ENCODE measurements at regions not wholly inside any gene's neighbourhood (a gene's known extent, or its start where the extent isn't known, plus 50 kb on each side); places are given as distances from the start of the nearest gene placed in this dataset.
A peak's percentile ranks its signal among the peaks of the same experiment; 100 is the strongest.

DNA sequence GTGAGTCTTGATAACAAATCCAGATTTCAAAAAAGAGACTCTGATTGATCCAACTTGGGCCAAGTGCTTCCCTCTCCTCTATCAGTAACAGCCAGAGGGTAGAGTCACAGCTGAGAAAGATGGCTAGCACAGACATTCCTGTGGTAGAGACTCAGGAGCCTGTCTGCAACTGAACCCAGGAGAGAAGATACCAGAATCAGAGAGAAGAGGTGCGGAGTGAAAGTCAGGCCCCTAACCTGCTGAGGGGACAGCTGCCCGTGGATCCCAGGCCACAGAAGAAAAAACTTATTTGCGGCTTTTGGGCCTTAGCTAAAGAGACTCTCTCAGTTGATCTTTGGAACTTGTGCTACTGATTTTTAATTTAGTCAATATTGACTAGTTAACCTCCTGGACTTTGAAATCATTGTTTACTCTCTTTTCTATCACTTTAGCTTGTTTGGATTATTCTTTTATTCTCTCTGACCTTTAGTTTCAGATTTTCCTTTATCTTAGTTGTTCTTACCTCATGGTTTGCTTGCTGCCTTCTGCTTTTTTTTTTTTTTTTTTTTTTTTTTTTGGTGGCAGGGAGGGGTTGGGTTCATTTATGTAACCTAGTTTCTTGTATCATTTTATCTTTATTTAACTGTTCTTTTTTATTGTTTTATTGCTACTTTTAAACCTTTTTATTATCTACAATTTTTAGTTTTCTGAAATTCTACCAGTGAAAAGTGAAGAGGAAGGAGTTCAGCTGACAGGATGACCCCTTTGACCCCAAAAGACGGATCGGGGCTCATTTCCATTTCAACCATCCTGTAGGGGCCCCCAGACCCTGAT is 154.9 kb upstream of the KRR1 start (continued):
- TF ChIP-seq FOXK2 (IDR thresholded peaks at IDR 0.05) (peak; percentile 81), HOXA5 (CRISPR knock-in tag; IDR thresholded peaks at IDR 0.05) (peak; percentile 55; the same call in 1 of the 2 replicates), DPF2 (CRISPR knock-in tag; IDR thresholded peaks at IDR 0.05; ENCODE audit: borderline replicate concordance, low read depth) (peak; percentile 82), THAP11 (CRISPR knock-in tag; IDR thresholded peaks at IDR 0.05) (peak; percentile 65; the same call in 1 of the 2 replicates), ZNF180 (CRISPR knock-in tag; IDR thresholded peaks at IDR 0.05; ENCODE audit: borderline replicate concordance, low read depth) (no peak), DMAP1 (CRISPR knock-in tag; IDR thresholded peaks at IDR 0.05) (0 out of 2 replicates have a peak, but pooled peaks have one; percentile 53), ISL2 (CRISPR knock-in tag; IDR thresholded peaks at IDR 0.05) (peak; percentile 99), NR1H2 (CRISPR knock-in tag; IDR thresholded peaks at IDR 0.05; ENCODE audit: borderline replicate concordance, low read depth) (no peak), MED1 (CRISPR knock-in tag; IDR thresholded peaks at IDR 0.05) (peak; percentile 95), ZNF234 (CRISPR knock-in tag; conservative IDR thresholded peaks at IDR 0.05) (no peak), IKZF1 (IDR thresholded peaks at IDR 0.05) (no peak), MXD3 (CRISPR knock-in tag; IDR thresholded peaks at IDR 0.05) (no peak), MIER2 (CRISPR knock-in tag; IDR thresholded peaks at IDR 0.05) (0 out of 2 replicates have a peak, but pooled peaks have one; percentile 42), MXD4 (CRISPR knock-in tag; IDR thresholded peaks at IDR 0.05) (no peak), KDM5A (IDR thresholded peaks at IDR 0.05; ENCODE audit: borderline replicate concordance, low read length) (no peak), ZNF510 (CRISPR knock-in tag; IDR thresholded peaks at IDR 0.05; ENCODE audit: low read depth) (0 out of 2 replicates have a peak, but pooled peaks have one; percentile 62), CCDC6 (CRISPR knock-in tag; IDR thresholded peaks at IDR 0.05) (no peak), STAT6 (CRISPR knock-in tag; IDR thresholded peaks at IDR 0.05; ENCODE audit: borderline replicate concordance) (no peak), SNRNP70 (IDR thresholded peaks at IDR 0.05; ENCODE audit: low read depth, low read length) (no peak), CHD4 (IDR thresholded peaks at IDR 0.05; ENCODE audit: borderline replicate concordance, low read length) (peak; percentile 86; the same call in 1 of the 2 replicates)
- TF ChIP-seq, protein P1, sequence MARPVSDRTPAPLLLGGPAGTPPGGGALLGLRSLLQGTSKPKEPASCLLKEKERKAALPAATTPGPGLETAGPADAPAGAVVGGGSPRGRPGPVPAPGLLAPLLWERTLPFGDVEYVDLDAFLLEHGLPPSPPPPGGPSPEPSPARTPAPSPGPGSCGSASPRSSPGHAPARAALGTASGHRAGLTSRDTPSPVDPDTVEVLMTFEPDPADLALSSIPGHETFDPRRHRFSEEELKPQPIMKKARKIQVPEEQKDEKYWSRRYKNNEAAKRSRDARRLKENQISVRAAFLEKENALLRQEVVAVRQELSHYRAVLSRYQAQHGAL (CRISPR knock-in tag; IDR thresholded peaks at IDR 0.05; ENCODE audit: not compliant biosample characterization): no peak
- TF ChIP-seq, protein P2, sequence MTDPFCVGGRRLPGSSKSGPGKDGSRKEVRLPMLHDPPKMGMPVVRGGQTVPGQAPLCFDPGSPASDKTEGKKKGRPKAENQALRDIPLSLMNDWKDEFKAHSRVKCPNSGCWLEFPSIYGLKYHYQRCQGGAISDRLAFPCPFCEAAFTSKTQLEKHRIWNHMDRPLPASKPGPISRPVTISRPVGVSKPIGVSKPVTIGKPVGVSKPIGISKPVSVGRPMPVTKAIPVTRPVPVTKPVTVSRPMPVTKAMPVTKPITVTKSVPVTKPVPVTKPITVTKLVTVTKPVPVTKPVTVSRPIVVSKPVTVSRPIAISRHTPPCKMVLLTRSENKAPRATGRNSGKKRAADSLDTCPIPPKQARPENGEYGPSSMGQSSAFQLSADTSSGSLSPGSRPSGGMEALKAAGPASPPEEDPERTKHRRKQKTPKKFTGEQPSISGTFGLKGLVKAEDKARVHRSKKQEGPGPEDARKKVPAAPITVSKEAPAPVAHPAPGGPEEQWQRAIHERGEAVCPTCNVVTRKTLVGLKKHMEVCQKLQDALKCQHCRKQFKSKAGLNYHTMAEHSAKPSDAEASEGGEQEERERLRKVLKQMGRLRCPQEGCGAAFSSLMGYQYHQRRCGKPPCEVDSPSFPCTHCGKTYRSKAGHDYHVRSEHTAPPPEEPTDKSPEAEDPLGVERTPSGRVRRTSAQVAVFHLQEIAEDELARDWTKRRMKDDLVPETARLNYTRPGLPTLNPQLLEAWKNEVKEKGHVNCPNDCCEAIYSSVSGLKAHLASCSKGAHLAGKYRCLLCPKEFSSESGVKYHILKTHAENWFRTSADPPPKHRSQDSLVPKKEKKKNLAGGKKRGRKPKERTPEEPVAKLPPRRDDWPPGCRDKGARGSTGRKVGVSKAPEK (CRISPR knock-in tag; IDR thresholded peaks at IDR 0.05; ENCODE audit: borderline replicate concordance): peak; percentile 42; the same call in 1 of the 2 replicates
- TF ChIP-seq, protein P3, sequence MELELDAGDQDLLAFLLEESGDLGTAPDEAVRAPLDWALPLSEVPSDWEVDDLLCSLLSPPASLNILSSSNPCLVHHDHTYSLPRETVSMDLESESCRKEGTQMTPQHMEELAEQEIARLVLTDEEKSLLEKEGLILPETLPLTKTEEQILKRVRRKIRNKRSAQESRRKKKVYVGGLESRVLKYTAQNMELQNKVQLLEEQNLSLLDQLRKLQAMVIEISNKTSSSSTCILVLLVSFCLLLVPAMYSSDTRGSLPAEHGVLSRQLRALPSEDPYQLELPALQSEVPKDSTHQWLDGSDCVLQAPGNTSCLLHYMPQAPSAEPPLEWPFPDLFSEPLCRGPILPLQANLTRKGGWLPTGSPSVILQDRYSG (CRISPR knock-in tag; IDR thresholded peaks at IDR 0.05): no peak
